Esophagus muscularis mucosa (tissue), 4 donors: ENCODE measurements at regions not wholly inside any gene's neighbourhood (a gene's known extent, or its start where the extent isn't known, plus 50 kb on each side); places are given as distances from the start of the nearest gene placed in this dataset.

Experiments used
- DNase-seq: peaks from one replicate; pipeline ENCODE4 v3.0.0-alpha.2; 2017; ENCODE audit errors: extremely low spot score
- H3K27ac ChIP-seq, 4 donors: fragments of 200-600 bp; sonication (generic); replicated peaks in 1 of 4; 1 replicate in 3 of 4; 2 replicates in 1 of 4; pipeline ENCODE4 v1.5.1; 2016 to 2019; ENCODE audit warnings: mild to moderate bottlenecking in 1 of 4
- H3K27me3 ChIP-seq, 4 donors: fragments of 200-600 bp; sonication (generic); one replicate each; pipeline versions ENCODE4 v1.5.1 to v1.6.0; 2016 to 2019
- H3K36me3 ChIP-seq, 4 donors: fragments of 200-600 bp; sonication (generic); one replicate each; pipeline ENCODE4 v1.5.1; 2016 to 2019
- H3K4me1 ChIP-seq, 4 donors: fragments of 200-600 bp; sonication (generic); one replicate each; pipeline ENCODE4 v1.5.1; 2016 to 2019
- H3K4me3 ChIP-seq, 4 donors: fragments of 200-600 bp; sonication (generic); 1 replicate in 2 of 4; 2 replicates in 2 of 4; pipeline ENCODE4 v1.5.1; 2016 to 2019; ENCODE audit warnings: mild to moderate bottlenecking in 4 of 4, moderate library complexity in 1 of 4
- H3K9me3 ChIP-seq, 4 donors: fragments of 200-600 bp; sonication (generic); 1 replicate in 3 of 4; 2 replicates in 1 of 4; pipeline ENCODE4 v1.5.1; 2016 to 2019
- CTCF ChIP-seq, 3 experiments: fragments of 200-600 bp in 2 of 3; fragments of 450-650 bp in 1 of 3; sonication (generic) in 2 of 3; IDR thresholded peaks; one replicate each; pipeline ENCODE4 v1.5.1; 2017 to 2019; ENCODE audit warnings: antibody characterized with exemption in 3 of 3, mild to moderate bottlenecking in 2 of 3, moderate library complexity in 1 of 3
- EP300 ChIP-seq: sonication (generic); formaldehyde crosslinking; IDR thresholded peaks from one replicate; pipeline ENCODE4 v1.6.1; 2017; ENCODE audit warnings: antibody characterized with exemption
- POLR2A ChIP-seq: fragments of 450-650 bp; IDR thresholded peaks from one replicate; pipeline ENCODE4 v1.6.1; 2017; ENCODE audit warnings: antibody characterized with exemption, moderate library complexity, mild to moderate bottlenecking, low read depth
- POLR2AphosphoS5 ChIP-seq, 2 donors: sonication (generic); formaldehyde crosslinking; IDR thresholded peaks; one replicate each; pipeline ENCODE4 v1.6.1; 2017; ENCODE audit warnings: antibody characterized with exemption in 2 of 2
- WGBS: methylation state at CpG from one replicate; pipeline ENCODE4 v1.1.5; 2018; 5-methylcytosine and 5-hydroxymethylcytosine counted together
- intact Hi-C: fragments of 100-400 bp; cut with DNase I; formaldehyde crosslinking; loops from one replicate; pipeline ENCODE4 v1.15.1; 2023

DNA sequence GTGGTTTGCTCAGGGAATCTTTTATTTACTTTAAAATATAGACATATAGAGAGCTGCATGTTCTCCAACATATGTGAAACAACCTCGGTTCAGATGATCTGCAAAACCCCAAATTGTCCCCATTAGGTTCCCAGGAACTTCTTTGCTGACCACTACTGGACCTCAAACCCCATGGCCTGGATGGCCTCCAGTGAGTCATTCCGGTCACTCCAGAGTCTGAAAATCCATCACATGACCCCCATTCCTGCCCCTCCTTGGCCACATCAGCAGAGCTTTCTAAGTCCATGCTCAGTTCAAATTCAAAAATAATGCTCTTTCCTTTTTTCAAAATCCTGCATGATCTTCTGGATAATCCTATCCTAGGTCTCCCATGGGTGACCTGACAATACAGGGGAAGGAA, 271.0 kb downstream of the TNS1 start:
- H3K27ac ChIP-seq = no peak overlapping the region
- H3K4me3 ChIP-seq = no peak overlapping the region
- DNase-seq = no peak
- intact Hi-C loops = no loop called here
- WGBS = 71% methylated on average over 2 of the region's 2 CpGs
- H3K27me3 ChIP-seq = no peaks in the 10 kb centered on the region
- peaks cover 0 to 20% (median 8%) of the 10 kb centered on the region in 4 donors for H3K36me3 ChIP-seq
- no peak for TF ChIP-seq EP300
- no peak for TF ChIP-seq POLR2AphosphoS5 (IDR thresholded peaks at IDR 0.05)
- no peak for TF ChIP-seq POLR2A
- TF ChIP-seq CTCF (IDR thresholded peaks at IDR 0.05) = no peak
- no peaks in the 10 kb centered on the region for H3K9me3 ChIP-seq
- peaks cover 38 to 59% (median 57%) of the 10 kb centered on the region in 4 donors for H3K4me1 ChIP-seq

DNA sequence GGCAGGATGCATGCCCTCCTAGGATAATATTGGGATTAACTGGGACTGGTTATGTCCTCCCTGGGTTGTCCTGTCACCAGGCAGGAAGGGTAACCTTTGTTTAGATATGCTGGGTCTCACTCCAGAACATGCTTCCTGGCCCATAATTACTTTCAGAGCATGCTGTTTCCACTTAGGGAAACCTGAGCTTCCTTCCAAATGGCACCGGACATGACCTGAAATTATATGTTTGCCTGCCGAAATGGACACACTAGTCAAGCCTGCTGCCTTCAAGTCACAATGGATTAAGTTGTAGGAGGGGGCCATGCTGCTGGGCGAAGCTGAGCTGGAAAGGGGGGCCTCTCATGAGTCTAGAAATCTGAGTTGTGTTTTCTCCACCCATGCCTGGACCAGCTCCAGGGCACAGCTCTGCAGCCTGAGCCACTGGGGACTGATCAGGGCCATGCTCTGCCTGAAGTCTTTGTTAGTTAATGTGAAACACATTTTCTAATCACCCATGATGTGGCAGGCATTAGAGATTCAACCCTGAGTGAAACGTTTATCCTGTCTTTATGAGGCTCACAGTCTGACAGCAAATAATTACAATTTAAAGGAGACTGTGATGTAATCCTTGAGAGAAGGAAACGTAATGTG, 273.3 kb downstream of the TNS1 start:
- peak overlapping the region in 2 of 4 donors; percentile 22 to 25 for H3K27ac ChIP-seq
- no peak overlapping the region for H3K4me3 ChIP-seq
- no peak for DNase-seq
- H3K27me3 ChIP-seq = no peaks in the 10 kb centered on the region
- 40% methylated on average over 5 of the region's 5 CpGs for WGBS
- H3K4me1 ChIP-seq = peaks cover 25 to 41% (median 40%) of the 10 kb centered on the region in 4 donors
- no peaks in the 10 kb centered on the region for H3K9me3 ChIP-seq
- TF ChIP-seq CTCF (IDR thresholded peaks at IDR 0.05) = no peak
- no peak for TF ChIP-seq POLR2A
- peak in 1 of 2 donors; percentile 13 for TF ChIP-seq POLR2AphosphoS5 (IDR thresholded peaks at IDR 0.05)
- no peak for TF ChIP-seq EP300
- H3K36me3 ChIP-seq = peaks cover 0 to 30% (median 11%) of the 10 kb centered on the region in 4 donors
- intact Hi-C loops = no loop called here

GRCh38 chr2:217727801-217728200, 275.0 kb downstream of the TNS1 start:
- WGBS = 95% methylated on average over 7 of the region's 7 CpGs
- TF ChIP-seq EP300 (no peak), POLR2A (no peak), POLR2AphosphoS5 (IDR thresholded peaks at IDR 0.05) (no peak), CTCF (IDR thresholded peaks at IDR 0.05) (no peak)
- H3K27me3 ChIP-seq = no peaks in the 10 kb centered on the region
- H3K4me1 ChIP-seq = peaks cover 14 to 32% (median 26%) of the 10 kb centered on the region in 4 donors
- DNase-seq = no peak
- H3K9me3 ChIP-seq = no peaks in the 10 kb centered on the region
- peaks cover 0 to 17% (median 11%) of the 10 kb centered on the region in 4 donors for H3K36me3 ChIP-seq
- intact Hi-C loops = no loop called here
- no peak overlapping the region for H3K4me3 ChIP-seq
- no peak overlapping the region for H3K27ac ChIP-seq

DNA sequence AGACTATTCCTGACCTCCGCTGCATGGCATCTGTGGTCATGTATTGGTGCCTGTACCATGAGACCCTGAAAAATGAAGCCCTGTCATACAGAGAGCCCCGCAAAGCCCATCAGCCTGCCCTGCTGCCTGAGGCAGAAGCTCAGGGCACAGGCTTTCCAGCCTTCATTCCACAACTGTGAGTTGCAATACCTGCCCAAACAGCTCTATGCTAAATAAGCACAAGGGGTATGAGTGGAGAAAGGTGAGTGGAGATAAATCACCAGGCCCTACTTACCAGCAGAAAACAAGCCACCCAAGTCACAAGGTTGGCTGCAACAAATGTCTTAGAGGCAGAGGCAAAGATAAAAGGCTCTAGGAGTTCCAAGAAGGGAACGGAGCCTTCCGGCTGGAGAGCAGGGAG, 277.4 kb downstream of the TNS1 start:
- intact Hi-C loops = no loop called here
- TF ChIP-seq EP300 = no peak
- Histone ChIP-seq H3K4me1 (peaks cover 11 to 15% (median 14%) of the 10 kb centered on the region in 4 donors), H3K27ac (no peak overlapping the region), H3K36me3 (peaks cover 0 to 16% (median 10%) of the 10 kb centered on the region in 4 donors), H3K4me3 (no peak overlapping the region), H3K27me3 (no peaks in the 10 kb centered on the region), H3K9me3 (no peaks in the 10 kb centered on the region)
- 96% methylated on average over 4 of the region's 4 CpGs for WGBS
- DNase-seq = no peak

- no peaks in the 10 kb centered on the region for H3K27me3 ChIP-seq
- DNase-seq = no peak
- peaks cover 0 to 16% (median 10%) of the 10 kb centered on the region in 4 donors for H3K36me3 ChIP-seq
- no peak overlapping the region for H3K27ac ChIP-seq
- H3K4me3 ChIP-seq = no peak overlapping the region
- H3K4me1 ChIP-seq = peaks cover 5 to 7% (median 6%) of the 10 kb centered on the region in 4 donors
- intact Hi-C loops = no loop called here
- H3K9me3 ChIP-seq = no peaks in the 10 kb centered on the region
- no peak for TF ChIP-seq POLR2AphosphoS5 (IDR thresholded peaks at IDR 0.05)
Observed at GRCh38 chr2:217724471-217724870, 278.3 kb downstream of the TNS1 start.

DNA sequence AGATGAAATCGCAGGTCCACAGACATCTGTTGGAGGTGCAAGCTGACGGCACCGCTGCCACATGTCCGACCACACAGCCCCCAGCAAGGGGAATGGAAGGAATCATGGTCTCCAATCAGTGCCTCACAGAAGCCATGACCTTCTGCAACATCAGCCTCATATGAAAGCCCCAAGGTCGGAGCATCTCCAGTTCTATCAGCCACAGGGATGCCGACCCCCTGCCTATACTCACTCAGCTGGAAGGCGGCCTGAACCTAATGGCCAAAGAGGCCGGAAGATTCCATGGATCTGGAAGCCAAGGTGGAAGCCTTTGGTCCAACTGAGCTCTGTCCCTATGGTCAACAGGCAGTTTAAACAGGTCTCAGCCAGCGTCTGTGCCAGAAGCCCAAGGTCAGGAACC, 278.8 kb downstream of the TNS1 start:
- H3K4me3 ChIP-seq = no peak overlapping the region
- no peaks in the 10 kb centered on the region for H3K27me3 ChIP-seq
- 96% methylated on average over 9 of the region's 9 CpGs for WGBS
- no peak for DNase-seq
- TF ChIP-seq EP300 = no peak
- intact Hi-C loops = no loop called here
- H3K9me3 ChIP-seq = no peaks in the 10 kb centered on the region
- peaks cover 0 to 2% (median under 1%) of the 10 kb centered on the region in 4 donors for H3K4me1 ChIP-seq
- H3K36me3 ChIP-seq = peaks cover 0 to 16% (median 10%) of the 10 kb centered on the region in 4 donors
- no peak overlapping the region for H3K27ac ChIP-seq
